ENCODE measurements at regions not wholly inside any gene's neighbourhood (a gene's known extent, or its start where the extent isn't known, plus 50 kb on each side); places are given as distances from the start of the nearest gene placed in this dataset.

DNA sequence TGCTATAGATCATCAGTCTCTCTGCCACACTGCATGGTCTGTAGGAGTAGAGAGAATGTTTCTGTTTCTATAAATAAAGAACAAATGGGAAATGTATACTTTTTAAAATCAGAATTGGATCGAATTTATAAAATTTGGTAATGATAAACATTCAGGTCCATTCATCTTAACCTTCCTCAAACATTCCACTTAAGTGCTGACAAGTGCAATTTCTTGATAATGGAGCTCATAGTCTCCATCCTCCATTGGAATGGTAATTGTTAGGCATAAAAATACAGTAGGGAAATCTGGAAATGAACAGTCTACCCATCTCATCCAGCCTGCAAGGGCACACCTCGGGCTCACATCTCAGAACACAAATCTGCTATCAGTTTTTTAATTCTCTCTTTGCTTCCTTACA lies 122.6 kb upstream of the PACRGL start:
- no peak overlapping the region for H3K27ac Mint-ChIP-seq
- CTCF ChIA-PET, result no interaction called here
- intact Hi-C loops (cut with micrococcal nuclease), result no loop called here

DNA sequence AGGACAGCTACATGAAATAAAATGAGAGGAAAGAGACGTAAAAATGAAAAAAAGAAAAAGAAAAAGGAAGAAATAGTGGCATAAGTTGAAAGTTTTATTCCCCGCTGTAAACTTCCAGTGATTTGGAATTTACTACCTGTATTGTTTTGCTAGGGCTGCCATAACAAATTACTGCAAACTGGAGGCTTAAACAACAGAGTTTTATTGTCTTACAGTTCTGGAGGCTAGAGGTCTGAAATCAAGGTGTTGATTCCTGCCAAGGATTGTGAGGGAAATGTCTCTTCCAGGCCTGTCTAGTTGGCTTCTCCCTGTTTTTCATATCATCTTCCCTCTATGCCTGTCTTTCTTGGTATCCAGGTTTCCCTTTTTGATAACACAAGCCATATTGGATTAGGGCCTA lies 119.4 kb upstream of the PACRGL start:
- ChIA-PET CTCF (no interaction called here), POLR2A (no interaction called here)
- TF ChIP-seq, protein P1, sequence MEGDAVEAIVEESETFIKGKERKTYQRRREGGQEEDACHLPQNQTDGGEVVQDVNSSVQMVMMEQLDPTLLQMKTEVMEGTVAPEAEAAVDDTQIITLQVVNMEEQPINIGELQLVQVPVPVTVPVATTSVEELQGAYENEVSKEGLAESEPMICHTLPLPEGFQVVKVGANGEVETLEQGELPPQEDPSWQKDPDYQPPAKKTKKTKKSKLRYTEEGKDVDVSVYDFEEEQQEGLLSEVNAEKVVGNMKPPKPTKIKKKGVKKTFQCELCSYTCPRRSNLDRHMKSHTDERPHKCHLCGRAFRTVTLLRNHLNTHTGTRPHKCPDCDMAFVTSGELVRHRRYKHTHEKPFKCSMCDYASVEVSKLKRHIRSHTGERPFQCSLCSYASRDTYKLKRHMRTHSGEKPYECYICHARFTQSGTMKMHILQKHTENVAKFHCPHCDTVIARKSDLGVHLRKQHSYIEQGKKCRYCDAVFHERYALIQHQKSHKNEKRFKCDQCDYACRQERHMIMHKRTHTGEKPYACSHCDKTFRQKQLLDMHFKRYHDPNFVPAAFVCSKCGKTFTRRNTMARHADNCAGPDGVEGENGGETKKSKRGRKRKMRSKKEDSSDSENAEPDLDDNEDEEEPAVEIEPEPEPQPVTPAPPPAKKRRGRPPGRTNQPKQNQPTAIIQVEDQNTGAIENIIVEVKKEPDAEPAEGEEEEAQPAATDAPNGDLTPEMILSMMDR (IDR thresholded peaks at IDR 0.05), result no peak
- no peaks in the 10 kb centered on the region for H3K27me3 Mint-ChIP-seq
- no peaks in the 10 kb centered on the region for H3K4me1 Mint-ChIP-seq (ENCODE audit: low read depth)
- H3K36me3 Mint-ChIP-seq (ENCODE audit: low read depth), result no peaks in the 10 kb centered on the region
- H3K9me3 Mint-ChIP-seq, result no peaks in the 10 kb centered on the region
- no peak overlapping the region for H3K27ac Mint-ChIP-seq
- no peak overlapping the region for H3K4me3 Mint-ChIP-seq
- intact Hi-C loops (cut with micrococcal nuclease), result no loop called here
- ATAC-seq, result no peak
- DNase-seq, result no peak

More for the DNA sequence above, 122.6 kb upstream of the PACRGL start:
- H3K9me3 Mint-ChIP-seq, result no peaks in the 10 kb centered on the region
- no peaks in the 10 kb centered on the region for H3K36me3 Mint-ChIP-seq (ENCODE audit: low read depth)
- no peaks in the 10 kb centered on the region for H3K27me3 Mint-ChIP-seq
- H3K4me3 Mint-ChIP-seq, result no peak overlapping the region
- DNase-seq, result no peak
- TF ChIP-seq, protein P1 (IDR thresholded peaks at IDR 0.05), result no peak
- POLR2A ChIA-PET, result no interaction called here
- ATAC-seq, result no peak
- no peaks in the 10 kb centered on the region for H3K4me1 Mint-ChIP-seq (ENCODE audit: low read depth)

DNA sequence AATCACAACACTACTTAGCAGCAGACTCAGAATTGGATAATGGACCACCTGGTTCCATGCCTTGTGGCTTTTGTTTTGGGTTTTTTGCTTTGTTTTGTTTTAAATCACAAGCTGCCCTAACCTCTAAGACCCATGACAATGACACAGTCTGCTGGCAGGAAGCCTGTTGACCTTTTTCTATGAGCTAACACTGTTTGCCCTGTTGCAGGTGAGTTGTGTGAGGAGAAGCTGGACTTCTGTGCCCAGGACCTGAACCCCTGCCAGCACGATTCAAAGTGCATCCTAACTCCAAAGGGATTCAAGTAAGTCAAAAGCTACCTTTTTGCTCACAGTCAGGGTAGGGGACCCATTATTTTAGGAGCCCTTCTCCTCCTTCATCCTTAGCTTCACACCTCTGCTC lies 110.8 kb upstream of the PACRGL start:
- H3K36me3 Mint-ChIP-seq (ENCODE audit: low read depth), result no peaks in the 10 kb centered on the region
- H3K27me3 Mint-ChIP-seq, result no peaks in the 10 kb centered on the region
- no peak for DNase-seq
- ChIA-PET CTCF (no interaction called here), POLR2A (no interaction called here)
- no peak for ATAC-seq
- H3K9me3 Mint-ChIP-seq, result no peaks in the 10 kb centered on the region
- H3K27ac Mint-ChIP-seq, result no peak overlapping the region
- no peaks in the 10 kb centered on the region for H3K4me1 Mint-ChIP-seq (ENCODE audit: low read depth)
- intact Hi-C loops (cut with micrococcal nuclease), result no loop called here
- TF ChIP-seq, protein P1 (IDR thresholded peaks at IDR 0.05), result no peak
- no peak overlapping the region for H3K4me3 Mint-ChIP-seq

DNA sequence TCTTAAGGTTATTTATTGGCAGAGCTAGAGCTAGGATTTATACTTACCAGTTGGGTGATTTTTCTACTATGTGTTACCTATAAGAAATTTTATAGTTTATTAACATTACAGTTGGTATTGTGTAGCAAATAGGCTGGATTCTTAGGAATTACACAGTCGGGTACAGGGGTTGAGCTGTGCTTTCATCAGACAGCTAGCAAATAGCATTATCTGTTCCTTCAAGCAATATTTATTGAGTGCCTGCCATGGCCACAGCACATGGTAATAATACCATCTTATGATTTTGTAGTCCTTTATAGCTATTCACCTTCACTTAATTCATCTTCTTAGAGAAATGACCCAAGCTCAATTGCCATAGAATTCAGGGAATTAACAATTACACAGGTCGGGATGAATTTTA lies 109.4 kb upstream of the PACRGL start:
- no peak overlapping the region for H3K4me3 Mint-ChIP-seq
- ATAC-seq, result no peak
- ChIA-PET POLR2A (no interaction called here), CTCF (interaction anchor here (1.4 kb wide), 1 partner anchor 94 kb away, joined by 4 read pairs; no protein-coding TSS in a partner anchor)
- TF ChIP-seq, protein P1 (IDR thresholded peaks at IDR 0.05), result no peak
- H3K36me3 Mint-ChIP-seq (ENCODE audit: low read depth), result no peaks in the 10 kb centered on the region
- H3K27ac Mint-ChIP-seq, result no peak overlapping the region
- H3K4me1 Mint-ChIP-seq (ENCODE audit: low read depth), result no peaks in the 10 kb centered on the region
- no peak for DNase-seq
- no peaks in the 10 kb centered on the region for H3K9me3 Mint-ChIP-seq
- intact Hi-C loops (cut with micrococcal nuclease), result no loop called here
- H3K27me3 Mint-ChIP-seq, result no peaks in the 10 kb centered on the region

DNA sequence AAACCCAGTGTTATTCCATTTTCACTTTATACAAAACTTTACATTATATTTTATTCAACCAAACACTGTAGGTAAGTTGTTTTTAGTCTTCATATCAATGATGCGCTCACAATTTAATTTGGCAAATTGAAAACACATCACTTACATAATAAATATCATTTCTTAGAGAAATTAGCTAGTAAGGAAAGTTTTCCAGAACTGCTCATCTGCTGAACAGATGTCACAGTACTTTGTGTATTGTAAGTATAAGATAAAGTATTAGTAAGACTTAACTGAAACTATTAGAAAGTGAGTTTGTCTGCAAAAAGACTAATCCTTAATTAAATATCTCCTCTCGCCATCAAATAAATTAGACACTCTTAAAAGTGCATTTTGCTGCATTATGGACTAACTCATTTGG lies 108.7 kb upstream of the PACRGL start:
- Mint-ChIP-seq H3K4me3 (no peak overlapping the region), H3K36me3 (ENCODE audit: low read depth) (no peaks in the 10 kb centered on the region), H3K27me3 (no peaks in the 10 kb centered on the region), H3K4me1 (ENCODE audit: low read depth) (no peaks in the 10 kb centered on the region), H3K9me3 (no peaks in the 10 kb centered on the region), H3K27ac (no peak overlapping the region)
- DNase-seq (no peak), ATAC-seq (no peak)
- ChIA-PET CTCF (interaction anchor here (0.9 to 1.4 kb wide), 2 partner anchors 9 to 94 kb away, joined by 3 to 4 read pairs; no protein-coding TSS in a partner anchor), POLR2A (no interaction called here)
- intact Hi-C loops (cut with micrococcal nuclease), result no loop called here
- TF ChIP-seq, protein P1 (IDR thresholded peaks at IDR 0.05), result no peak
